H1 (cell line): ENCODE measurements at regions not wholly inside any gene's neighbourhood (a gene's known extent, or its start where the extent isn't known, plus 50 kb on each side); places are given as distances from the start of the nearest gene placed in this dataset.
"Not testable (repeated sequence)": the region's sequence is repeated elsewhere in the genome, so short reads cannot be mapped to it uniquely, and the experiment has no call there.

Experiments
- CTCF ChIA-PET: fragments of 300-600 bp; sonication (Branson Sonifier 250); formaldehyde crosslinking; loops from one replicate; lab custom pipeline; 2021; ENCODE audit not compliant: partially characterized antibody; lab: Charles Lee
- POLR2A ChIA-PET: fragments of 300-600 bp; sonication (Branson Sonifier 250); formaldehyde crosslinking; loops from one replicate; lab custom pipeline; 2021; ENCODE audit warnings: inconsistent platforms; ENCODE audit not compliant: partially characterized antibody; lab: Charles Lee
- DNase-seq, 2 experiments: peaks; one replicate each; pipeline versions ENCODE4 v3.0.0 to v3.0.0-alpha.2; 2010 to 2022; ENCODE audit warnings: low spot score in 2 of 2, low read depth in 1 of 2, mixed read lengths in 1 of 2
- FAIRE-seq: peaks from 2 replicates; lab custom pipeline; 2011; peaks lifted over from hg19 to GRCh38; lab: Jason Lieb, UNC
- H2AFZ ChIP-seq: 2 replicates; pipeline ENCODE4 v1.8.1; 2012; ENCODE audit warnings: low read length, inconsistent platforms
- H2AK5ac ChIP-seq: 2 replicates; pipeline ENCODE4 v1.6.1; 2013; ENCODE audit warnings: low read depth, low read length
- H2BK120ac ChIP-seq: replicated peaks from 2 replicates; pipeline ENCODE3; 2013; ENCODE audit warnings: low read depth, low read length, inconsistent platforms
- H2BK12ac ChIP-seq: 2 replicates; pipeline ENCODE4 v1.6.1; 2013; ENCODE audit warnings: low read depth, low read length
- H2BK15ac ChIP-seq: 2 replicates; pipeline ENCODE4 v1.6.1; 2013; ENCODE audit warnings: low read length
- H2BK20ac ChIP-seq: 2 replicates; pipeline ENCODE4 v1.6.1; 2013; ENCODE audit warnings: low read length
- H2BK5ac ChIP-seq: 2 replicates; pipeline ENCODE4 v1.6.1; 2013; ENCODE audit warnings: low read depth, low read length
- H3K14ac ChIP-seq: 2 replicates; pipeline ENCODE4 v1.6.1; 2013; ENCODE audit warnings: inconsistent platforms; ENCODE audit not compliant: insufficient read length
- H3K18ac ChIP-seq: 2 replicates; pipeline ENCODE4 v1.6.1; 2013; ENCODE audit warnings: low read length; ENCODE audit errors: extremely low read depth
- H3K23ac ChIP-seq: 2 replicates; pipeline ENCODE4 v1.6.1; 2013; ENCODE audit warnings: inconsistent platforms; ENCODE audit not compliant: insufficient read length
- H3K23me2 ChIP-seq: 2 replicates; pipeline ENCODE4 v1.6.1; 2013; ENCODE audit warnings: low read depth, low read length
- H3K27ac ChIP-seq: 2 replicates; pipeline ENCODE4 v1.6.1; 2011; ENCODE audit warnings: low read depth, low read length, inconsistent platforms
- H3K27me3 ChIP-seq, 4 experiments: replicated peaks in 1 of 4; 1 replicate in 1 of 4; 2 replicates in 3 of 4; pipeline versions ENCODE4 v1.6.1 to v1.8.1; 2011 to 2013; ENCODE audit warnings: low read length in 3 of 4, mild to moderate bottlenecking in 3 of 4, inconsistent platforms in 2 of 4, mixed read lengths in 2 of 4, moderate library complexity in 1 of 4; ENCODE audit not compliant: control insufficient read depth in 3 of 4, insufficient read depth in 3 of 4; ENCODE audit errors: extremely low read depth in 1 of 4
- H3K36me3 ChIP-seq, 4 experiments: 2 replicates each; pipeline versions ENCODE4 v1.6.1 to v1.8.1; 2011 to 2013; ENCODE audit warnings: mild to moderate bottlenecking in 4 of 4, low read length in 3 of 4, moderate library complexity in 2 of 4, control low read depth in 1 of 4, inconsistent platforms in 1 of 4; ENCODE audit not compliant: insufficient read depth in 4 of 4, control insufficient read depth in 2 of 4
- H3K4ac ChIP-seq: replicated peaks from 2 replicates; pipeline ENCODE3; 2013; ENCODE audit warnings: low read length, low read depth, mixed read lengths, inconsistent platforms; ENCODE audit not compliant: insufficient read length
- H3K4me1 ChIP-seq, 4 experiments: replicated peaks in 1 of 4; 1 replicate in 1 of 4; 2 replicates in 3 of 4; pipeline versions ENCODE4 v1.6.1 to v1.8.1; 2011 to 2013; ENCODE audit warnings: low read length in 3 of 4, inconsistent platforms in 2 of 4, mixed read lengths in 1 of 4; ENCODE audit not compliant: insufficient read depth in 4 of 4, control insufficient read depth in 3 of 4
- H3K4me2 ChIP-seq, 2 experiments: 2 replicates each; pipeline versions ENCODE4 v1.6.1 to v1.8.1; 2011 to 2013; ENCODE audit warnings: low read depth in 2 of 2, low read length in 2 of 2, control low read depth in 1 of 2, inconsistent platforms in 1 of 2, mild to moderate bottlenecking in 1 of 2; ENCODE audit not compliant: insufficient read depth in 1 of 2
- H3K4me3 ChIP-seq, 4 experiments: fragments of 200-600, 300-600 bp in 1 of 4; sonication (generic), shearing (Covaris generic), sonication (Bioruptor Twin) in 1 of 4; 2 replicates each; pipeline versions ENCODE4 v1.5.1 to v1.8.1; 2011 to 2016; ENCODE audit warnings: low read length in 4 of 4, low read depth in 3 of 4, control low read depth in 2 of 4, inconsistent platforms in 2 of 4, mild to moderate bottlenecking in 2 of 4, mixed read lengths in 1 of 4, moderate library complexity in 1 of 4; ENCODE audit not compliant: insufficient read depth in 2 of 4; ENCODE audit errors: extremely low read depth in 1 of 4
- H3K56ac ChIP-seq: replicated peaks from 2 replicates; pipeline ENCODE3; 2013; ENCODE audit warnings: low read depth, mild to moderate bottlenecking, mixed read lengths, low read length, inconsistent platforms; ENCODE audit not compliant: insufficient read length
- H3K79me1 ChIP-seq: 2 replicates; pipeline ENCODE4 v1.6.1; 2013; ENCODE audit warnings: low read depth, low read length, control low read depth
- H3K79me2 ChIP-seq, 2 experiments: 2 replicates each; pipeline versions ENCODE4 v1.6.1 to v1.8.1; 2012 to 2013; ENCODE audit warnings: low read length in 2 of 2, mild to moderate bottlenecking in 2 of 2, inconsistent platforms in 1 of 2; ENCODE audit not compliant: insufficient read depth in 2 of 2, control insufficient read depth in 1 of 2
- H3K9ac ChIP-seq, 4 experiments: replicated peaks in 1 of 4; 1 replicate in 1 of 4; 2 replicates in 3 of 4; pipeline versions ENCODE4 v1.6.1 to v1.8.1; 2011 to 2013; ENCODE audit warnings: low read depth in 3 of 4, low read length in 3 of 4, control low read depth in 2 of 4, mild to moderate bottlenecking in 2 of 4, moderate library complexity in 2 of 4, inconsistent platforms in 1 of 4; ENCODE audit errors: extremely low read depth in 1 of 4
- H3K9me3 ChIP-seq, 2 experiments: 2 replicates each; pipeline versions ENCODE4 v1.6.1 to v1.8.1; 2012 to 2013; ENCODE audit warnings: mild to moderate bottlenecking in 2 of 2, moderate library complexity in 2 of 2, control low read depth in 1 of 2, inconsistent platforms in 1 of 2, low read depth in 1 of 2, low read length in 1 of 2, mixed read lengths in 1 of 2; ENCODE audit not compliant: insufficient read depth in 2 of 2
- H4K20me1 ChIP-seq, 2 experiments: replicated peaks in 1 of 2; 2 replicates each; pipeline versions ENCODE3 to v1.8.1; 2011 to 2013; ENCODE audit warnings: inconsistent platforms in 2 of 2, low read length in 2 of 2, mild to moderate bottlenecking in 1 of 2; ENCODE audit not compliant: insufficient read depth in 2 of 2, control insufficient read depth in 1 of 2
- H4K5ac ChIP-seq: 2 replicates; pipeline ENCODE4 v1.6.1; 2013; ENCODE audit warnings: low read length, low read depth, mixed read lengths, inconsistent platforms; ENCODE audit not compliant: insufficient read length
- H4K8ac ChIP-seq: 2 replicates; pipeline ENCODE4 v1.8.0; 2013; ENCODE audit warnings: mild to moderate bottlenecking, moderate library complexity, low read length, inconsistent platforms; ENCODE audit not compliant: insufficient read depth; ENCODE audit errors: extremely low read depth
- H4K91ac ChIP-seq: replicated peaks from 2 replicates; pipeline ENCODE3; 2013; ENCODE audit warnings: low read length, mixed read lengths, inconsistent platforms; ENCODE audit not compliant: insufficient read length
- WGBS, 2 experiments: shearing (Covaris generic) in 1 of 2; methylation state at CpG; one replicate each; pipeline versions ENCODE4 v1.1.6 to v1.1.7; 2013 to 2015; ENCODE audit warnings: low lambda C conversion rate in 2 of 2, mixed read lengths in 2 of 2, inconsistent platforms in 1 of 2, low coverage in 1 of 2, missing lambda C conversion rate in 1 of 2; ENCODE audit not compliant: insufficient replicate concordance in 2 of 2, insufficient coverage in 1 of 2, insufficient read length in 1 of 2; ENCODE audit errors: extremely low coverage in 1 of 2, missing lambda C conversion rate in 1 of 2; 5-methylcytosine and 5-hydroxymethylcytosine counted together

DNA sequence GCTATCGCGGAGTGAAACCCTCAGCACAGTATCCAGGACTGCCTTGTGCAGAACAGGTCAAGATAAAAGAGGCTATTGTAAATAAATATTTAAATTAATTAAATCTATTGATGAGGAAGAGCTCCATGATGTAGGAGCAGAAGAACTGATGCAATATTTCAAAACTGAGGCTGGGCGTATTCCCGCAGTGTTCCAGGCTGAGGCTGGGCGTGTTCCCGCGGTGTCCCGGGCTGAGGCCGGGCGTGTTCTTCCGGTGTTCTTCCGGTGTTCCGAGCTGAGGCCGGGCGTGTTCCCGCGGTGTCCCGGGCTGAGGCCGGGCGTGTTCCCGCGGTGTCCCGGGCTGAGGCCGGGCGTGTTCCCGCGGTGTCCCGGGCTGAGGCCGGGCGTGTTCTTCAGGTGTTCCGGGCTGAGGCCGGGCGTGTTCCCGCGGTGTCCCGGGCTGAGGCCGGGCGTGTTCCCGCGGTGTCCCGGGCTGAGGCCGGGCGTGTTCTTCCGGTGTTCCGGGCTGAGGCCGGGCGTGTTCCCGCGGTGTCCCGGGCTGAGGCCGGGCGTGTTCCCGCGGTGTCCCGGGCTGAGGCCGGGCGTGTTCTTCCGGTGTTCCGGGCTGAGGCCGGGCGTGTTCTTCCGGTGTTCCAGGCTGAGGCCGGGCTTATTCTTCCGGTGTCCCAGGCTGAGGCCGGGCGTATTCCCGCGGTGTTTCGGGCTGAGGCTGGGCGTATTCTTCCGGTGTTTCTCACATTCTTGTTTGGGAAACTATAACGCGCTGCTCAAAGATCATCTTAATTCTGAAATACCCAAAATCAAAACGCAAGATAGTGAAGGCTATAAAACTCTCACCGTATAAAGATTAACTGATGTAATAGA is 130.1 kb upstream of the FRG1 start:
- H3K18ac ChIP-seq, H3K79me1 ChIP-seq, H2AFZ ChIP-seq, H3K14ac ChIP-seq, H3K23me2 ChIP-seq, H2BK5ac ChIP-seq, H3K36me3 ChIP-seq, H3K23ac ChIP-seq, H2BK20ac ChIP-seq, H4K20me1 ChIP-seq, H2AK5ac ChIP-seq, H4K91ac ChIP-seq, H3K79me2 ChIP-seq, H3K4me2 ChIP-seq, H3K56ac ChIP-seq, H2BK12ac ChIP-seq, H3K4me3 ChIP-seq, H2BK120ac ChIP-seq, H3K4ac ChIP-seq, H3K9ac ChIP-seq, H2BK15ac ChIP-seq, FAIRE-seq, H4K5ac ChIP-seq, H4K8ac ChIP-seq, H3K27ac ChIP-seq, POLR2A ChIA-PET, H3K9me3 ChIP-seq, H3K4me1 ChIP-seq, DNase-seq, H3K27me3 ChIP-seq: not testable (repeated sequence)
- CTCF ChIA-PET = interaction anchor here (0.6 to 2.4 kb wide), 5 partner anchors 8 to 1770 kb away, joined by 3 to 8 read pairs (median 4); no protein-coding TSS in a partner anchor
- 93% methylated on average over 41 of the region's 75 CpGs; no CpG with 5 or more reads in 1 of the 2 experiments for WGBS, 2 experiments
